ENCODE measurements at regions not wholly inside any gene's neighbourhood (a gene's known extent, or its start where the extent isn't known, plus 50 kb on each side); places are given as distances from the start of the nearest gene placed in this dataset.
"Not testable (repeated sequence)": the region's sequence is repeated elsewhere in the genome, so short reads cannot be mapped to it uniquely, and the experiment has no call there.

DNA sequence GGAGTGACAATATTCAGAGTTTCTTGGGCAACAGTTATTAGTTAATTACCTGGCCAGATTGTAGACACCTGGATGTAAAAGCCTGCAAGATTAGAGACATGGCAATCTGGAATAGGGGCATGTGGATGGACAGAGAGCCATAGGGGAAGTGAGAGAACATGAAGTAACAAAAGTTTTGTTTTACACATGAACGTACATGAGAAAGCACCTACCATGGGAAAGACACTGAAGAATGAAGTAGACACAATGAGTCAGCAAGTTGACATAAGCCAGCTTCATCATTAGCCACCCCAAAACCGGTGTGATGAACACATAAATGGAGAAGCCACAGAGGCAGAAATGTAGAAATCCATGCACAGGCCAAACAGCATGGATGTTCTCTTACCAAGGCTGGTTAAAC, 462.1 kb upstream of the C1orf87 start:
- no peak for DNase-seq (ENCODE audit: low spot score)

DNA sequence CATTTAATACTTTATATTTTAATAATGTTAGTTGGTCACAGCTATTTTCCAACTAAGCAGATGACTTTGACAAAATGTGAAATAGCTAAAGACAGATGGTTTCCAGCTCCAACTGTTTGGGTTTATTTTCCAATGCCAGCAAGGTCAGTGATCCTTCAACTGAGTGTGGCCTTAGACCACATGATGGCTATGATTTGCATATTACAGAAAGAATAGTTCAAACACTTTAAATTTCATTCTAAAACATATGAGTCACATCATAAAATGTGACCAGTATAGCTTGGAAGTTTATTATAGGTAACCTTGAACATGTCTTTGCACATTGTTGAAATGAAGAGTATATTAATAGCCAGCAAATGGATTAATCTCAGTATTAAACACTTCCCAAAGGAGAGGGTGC, 454.0 kb upstream of the C1orf87 start:
- DNase-seq (ENCODE audit: low spot score) = no peak

DNA sequence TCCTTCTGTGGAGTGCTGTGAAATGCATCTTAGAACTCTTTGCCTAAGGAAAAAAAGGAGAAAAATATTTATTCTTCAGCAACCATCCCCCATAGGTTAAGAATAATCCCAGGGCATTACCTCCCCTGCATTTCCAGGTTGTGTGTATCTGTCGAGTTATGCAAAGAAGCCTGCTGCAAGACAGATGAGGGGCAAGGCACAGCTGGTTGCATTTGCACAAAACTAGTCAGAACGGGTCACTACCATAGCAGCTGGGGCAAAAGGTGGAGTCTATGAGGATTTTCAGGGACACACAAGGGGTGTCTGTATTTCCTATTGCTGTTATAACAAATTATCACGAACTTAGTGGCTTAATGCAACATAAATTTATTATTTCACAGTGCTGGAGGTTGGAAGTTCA, 443.4 kb upstream of the C1orf87 start:
- DNase-seq (ENCODE audit: low spot score) = no peak

DNA sequence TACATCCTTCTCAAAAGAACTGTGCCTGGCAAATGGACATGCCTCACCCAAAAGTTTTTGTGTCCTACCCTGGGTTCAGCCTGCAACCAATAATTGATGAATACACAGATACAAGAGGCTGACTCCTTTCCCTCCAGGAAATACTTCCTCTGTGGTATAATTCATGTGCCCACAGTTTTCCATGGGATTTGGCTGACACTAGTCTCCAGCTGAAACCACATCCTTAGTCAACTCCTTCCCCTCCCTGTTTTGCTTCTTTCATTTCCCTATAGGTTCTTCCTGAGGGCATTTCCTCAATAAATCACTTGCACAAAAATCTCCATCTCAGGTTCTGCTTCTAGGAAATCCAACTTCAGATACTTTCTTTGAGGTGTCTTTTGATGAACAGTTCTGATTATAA, 436.6 kb upstream of the C1orf87 start:
- DNase-seq (ENCODE audit: low spot score) = no peak

DNA sequence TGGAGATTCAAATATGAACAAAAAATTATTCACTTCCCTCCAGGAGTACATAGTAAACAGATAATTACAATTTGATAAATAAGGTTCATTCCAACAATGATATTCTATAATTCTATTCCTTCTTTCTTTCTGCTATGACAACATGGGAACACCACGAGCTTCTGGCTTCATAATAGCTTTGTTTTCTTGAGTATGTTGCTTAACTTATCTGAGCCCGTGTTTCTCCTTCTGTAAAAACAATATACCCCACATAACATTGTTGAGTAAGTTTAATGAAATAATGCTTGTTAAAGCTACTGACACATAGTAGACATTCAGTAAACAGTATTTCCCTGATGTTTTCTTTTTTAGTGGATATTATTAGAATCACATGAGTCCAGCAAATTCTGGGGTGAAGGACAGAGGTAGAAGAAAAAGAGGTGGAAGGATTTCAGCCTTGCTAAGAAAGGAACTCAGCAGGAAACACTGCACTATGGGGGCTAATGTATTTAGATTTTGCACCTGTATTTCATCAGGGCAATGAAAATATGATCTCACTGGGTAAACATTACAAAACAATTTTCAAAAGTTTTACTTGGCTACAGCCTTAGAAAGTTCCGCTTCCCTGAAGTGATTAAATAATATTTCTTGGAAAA, 430.8 kb upstream of the C1orf87 start:
- no peak for DNase-seq (ENCODE audit: low spot score)

DNA sequence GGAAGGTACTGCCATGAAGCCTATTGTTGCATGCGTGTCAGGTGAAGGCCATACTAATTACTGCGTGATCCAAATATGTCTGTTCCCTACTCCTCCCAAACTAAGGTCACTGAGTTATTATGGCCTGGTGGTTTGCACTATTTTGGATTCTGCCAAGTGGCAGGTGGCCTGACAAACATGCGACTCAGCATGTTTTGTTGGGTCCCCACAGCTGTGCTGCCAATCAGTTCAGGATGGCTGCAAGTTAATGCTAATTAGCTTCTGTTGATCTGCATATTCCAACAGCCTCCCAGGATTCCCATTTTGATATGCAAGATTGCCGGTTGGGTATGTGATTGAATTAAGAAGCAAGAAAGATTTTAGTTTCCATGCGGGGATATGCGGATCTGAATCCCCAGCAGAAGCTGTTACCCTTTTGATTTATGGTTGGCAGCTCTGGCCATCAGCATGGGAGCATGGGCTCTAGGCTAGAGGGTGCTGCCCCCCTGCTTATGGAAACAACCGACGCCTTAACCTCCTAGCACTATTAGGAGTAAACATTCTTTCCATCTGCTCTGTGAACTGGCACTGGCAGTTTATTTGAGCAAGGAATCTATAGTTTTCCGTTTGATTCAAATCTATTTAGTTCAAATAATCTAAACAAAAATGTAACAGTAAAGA, 429.8 kb upstream of the C1orf87 start:
- DNase-seq (ENCODE audit: low spot score) = no peak

DNA sequence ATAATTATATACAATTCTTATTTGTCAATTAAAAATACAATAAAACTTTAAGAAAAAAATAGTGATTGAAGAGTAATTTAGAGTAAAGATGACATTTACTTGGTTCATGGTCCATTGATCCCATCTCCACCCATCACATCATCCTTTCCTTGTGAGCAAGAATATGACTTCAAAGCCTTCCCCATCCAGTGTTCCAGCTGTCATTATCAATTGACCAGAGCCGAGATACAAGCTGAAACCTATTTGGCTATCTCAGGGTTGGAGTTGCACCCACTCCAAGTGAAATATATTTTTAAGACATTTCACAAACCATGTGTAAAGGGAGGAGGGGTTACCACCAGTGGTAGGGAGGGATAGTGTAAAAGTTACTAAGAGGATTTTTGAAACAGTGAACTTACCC, 428.9 kb upstream of the C1orf87 start:
- no peak for DNase-seq (ENCODE audit: low spot score)

DNA sequence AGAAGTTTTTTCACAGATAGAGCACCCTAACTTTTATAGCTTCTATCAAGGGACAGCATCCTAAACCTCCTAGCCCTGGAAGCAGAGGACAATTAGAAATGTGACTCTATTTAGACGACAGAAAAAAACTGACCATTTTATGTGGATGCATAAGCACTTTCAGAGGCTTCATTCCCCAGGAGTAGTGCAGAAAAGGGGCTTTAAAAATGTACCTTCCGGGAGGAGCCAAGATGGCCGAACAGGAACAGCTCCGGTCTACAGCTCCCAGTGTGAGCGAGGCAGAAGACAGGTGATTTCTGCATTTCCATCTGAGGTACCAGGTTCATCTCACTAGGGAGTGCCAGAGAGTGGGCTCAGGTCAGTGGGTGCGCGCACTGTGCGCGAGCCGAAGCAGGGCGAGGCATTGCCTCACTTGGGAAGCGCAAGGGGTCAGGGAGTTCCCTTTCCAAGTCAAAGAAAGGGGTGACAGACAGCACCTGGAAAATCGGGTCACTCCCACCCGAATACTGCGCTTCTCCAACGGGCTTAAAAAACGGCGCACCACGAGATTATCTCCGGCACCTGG, 416.4 kb upstream of the C1orf87 start:
- DNase-seq (ENCODE audit: low spot score) = not testable (repeated sequence)

DNA sequence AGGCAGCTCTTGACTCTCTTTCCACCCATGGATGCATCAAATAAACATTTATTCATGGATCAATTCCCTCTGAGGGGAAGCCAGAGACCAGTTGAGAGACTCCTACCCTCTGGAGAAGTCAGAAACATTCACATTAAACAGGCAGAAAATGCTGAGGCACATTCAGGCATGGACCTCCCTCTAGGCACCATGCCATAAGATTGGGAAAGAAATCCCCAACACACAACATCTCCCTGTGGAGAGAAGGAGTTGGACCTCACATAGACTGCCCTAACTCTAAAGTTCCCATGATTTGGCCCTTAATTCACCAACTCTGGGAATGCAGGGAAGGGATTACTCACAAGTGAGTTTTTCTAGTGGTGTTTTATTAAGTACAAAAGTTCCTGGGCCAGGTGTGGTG, 415.3 kb upstream of the C1orf87 start:
- no peak for DNase-seq (ENCODE audit: low spot score)

DNA sequence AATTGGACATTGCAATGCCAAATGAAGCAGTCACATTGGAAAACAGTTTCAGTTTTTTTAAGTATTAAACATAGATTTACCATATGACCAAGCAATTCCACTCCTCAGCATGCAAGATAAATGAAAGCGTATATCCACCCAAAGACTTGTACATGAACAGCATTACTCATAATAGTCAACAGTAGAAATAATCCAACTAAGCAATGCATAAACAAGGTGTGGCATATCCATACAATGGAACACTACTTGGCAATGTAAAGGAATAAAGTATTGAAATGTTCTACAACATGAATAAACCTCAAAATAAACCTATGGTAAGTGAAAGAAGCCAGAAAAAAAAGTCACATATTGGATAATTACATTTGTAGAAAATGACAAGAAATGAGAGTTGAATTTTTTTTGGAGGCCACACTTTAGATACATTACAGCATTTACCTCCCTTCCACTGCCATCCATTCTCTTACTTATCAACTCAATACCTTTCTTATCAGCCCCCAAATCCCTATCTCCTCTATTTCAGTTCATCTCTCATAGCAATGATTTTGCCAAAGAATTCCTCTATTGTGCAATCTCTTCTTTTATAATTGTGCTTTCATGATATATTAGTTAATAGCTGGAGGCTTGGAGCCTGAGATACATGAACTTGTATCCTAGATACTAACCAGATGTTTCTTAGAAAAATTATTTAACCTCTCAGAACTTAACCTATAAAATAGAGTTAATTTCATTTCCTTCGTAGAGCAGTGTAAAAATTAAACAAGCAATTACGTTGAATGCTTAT, 414.2 kb upstream of the C1orf87 start:
- no peak for DNase-seq (ENCODE audit: low spot score)

DNA sequence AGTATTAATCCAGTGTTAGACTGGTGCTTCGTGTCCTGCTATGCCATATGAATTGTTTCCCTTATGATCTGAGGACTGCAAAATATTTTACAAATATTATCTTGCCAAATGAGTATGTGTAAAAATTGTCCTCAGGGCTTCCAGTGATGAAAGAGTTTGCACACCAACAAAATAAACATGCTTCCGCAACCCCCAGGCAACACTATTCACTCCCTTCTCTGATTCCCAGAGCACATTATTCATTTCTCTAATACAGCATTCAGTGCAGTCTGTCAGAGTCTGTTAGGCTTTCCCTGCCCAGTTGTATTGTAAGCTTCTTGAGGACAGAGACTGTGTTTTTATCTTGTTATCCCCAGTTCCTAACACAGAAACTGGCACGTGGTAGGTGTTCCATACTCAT, 409.9 kb upstream of the C1orf87 start:
- no peak for DNase-seq (ENCODE audit: low spot score)

DNA sequence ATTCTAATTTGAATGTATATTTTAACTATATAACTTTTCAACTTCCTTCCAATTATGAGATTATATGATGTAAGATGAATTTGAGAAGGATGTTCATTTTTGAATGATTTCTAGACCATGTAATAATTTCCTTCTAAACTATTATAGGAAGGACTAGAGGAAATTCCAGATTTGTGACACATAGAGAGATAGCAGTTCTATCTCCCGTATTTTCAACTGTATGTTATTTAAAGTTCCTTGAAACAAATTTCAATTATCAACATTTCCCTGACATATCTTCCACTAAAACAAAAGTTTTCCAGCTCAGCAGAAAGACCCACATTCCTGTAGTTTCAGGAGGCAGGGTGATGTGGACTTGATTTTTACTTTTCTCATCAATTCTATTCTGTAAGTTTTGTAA, 396.7 kb upstream of the C1orf87 start:
- DNase-seq (ENCODE audit: low spot score) = no peak

DNA sequence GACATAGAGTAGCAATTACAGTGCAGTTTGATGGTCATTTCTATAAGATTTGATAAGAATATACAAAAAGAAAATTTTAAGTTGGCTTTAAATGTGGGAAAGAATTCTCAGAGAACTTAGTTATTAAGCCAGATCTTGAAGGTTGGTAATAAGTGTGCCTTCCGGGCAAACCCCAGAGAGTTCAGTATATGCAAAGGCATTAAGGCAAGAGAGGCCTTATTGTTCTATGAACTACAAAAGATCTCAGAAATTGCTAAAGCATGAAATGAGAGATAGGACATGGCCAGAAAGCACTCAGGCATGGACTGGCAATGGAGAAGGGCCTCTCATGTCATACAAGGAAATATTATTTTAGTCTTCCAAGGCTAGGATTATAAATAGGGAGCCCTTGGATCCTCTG, 390.2 kb upstream of the C1orf87 start:
- DNase-seq (ENCODE audit: low spot score) = no peak

DNA sequence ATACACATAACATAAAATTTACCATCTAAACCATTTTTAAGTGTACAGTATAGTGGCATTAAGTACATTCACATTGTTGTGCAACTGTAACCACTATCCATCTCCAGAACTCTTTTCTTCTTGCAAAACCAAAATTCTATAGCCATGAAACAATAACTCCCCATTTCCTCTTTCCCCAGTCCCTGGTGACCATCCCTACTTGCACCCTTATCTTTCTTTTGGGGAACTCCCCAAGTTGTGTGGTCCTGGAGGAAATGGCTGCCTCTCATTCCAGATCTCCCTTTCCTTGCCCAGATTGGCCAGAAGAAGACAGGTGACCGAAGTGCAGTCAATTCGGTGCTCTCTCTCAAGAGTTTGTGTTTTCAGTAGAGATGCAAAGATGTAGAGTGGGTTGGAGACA, 389.6 kb upstream of the C1orf87 start:
- no peak for DNase-seq (ENCODE audit: low spot score)

DNA sequence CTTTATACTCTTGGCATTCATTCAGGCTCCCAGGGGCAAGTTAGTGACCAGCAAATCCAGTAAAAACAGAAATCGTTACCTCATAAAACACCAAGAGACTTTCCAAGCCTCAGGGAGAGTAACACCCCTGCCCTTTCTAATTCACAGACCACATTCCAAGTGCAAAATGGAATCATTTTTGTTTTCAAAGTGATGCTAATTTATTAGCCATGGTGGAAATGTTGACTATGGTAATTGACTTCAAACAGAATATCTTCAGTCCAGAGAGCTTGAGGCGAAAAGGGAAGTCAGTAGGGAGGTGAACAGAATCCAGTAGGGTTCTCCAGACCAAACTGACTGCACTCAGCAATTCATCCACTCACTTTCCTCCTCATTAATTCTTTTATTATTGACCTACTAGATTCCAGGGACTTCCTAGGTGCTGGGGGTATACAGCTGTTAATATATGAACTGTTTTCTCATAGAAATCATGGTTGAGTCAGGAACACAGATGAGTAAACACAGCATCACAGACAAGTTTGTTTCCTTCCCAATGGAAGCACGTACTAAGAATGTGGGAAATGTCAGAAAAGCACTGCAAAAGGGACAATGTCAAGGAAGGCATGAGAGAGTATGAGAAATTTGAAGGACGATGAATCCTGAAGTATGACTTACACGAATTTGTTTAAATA, 388.5 kb upstream of the C1orf87 start:
- DNase-seq (ENCODE audit: low spot score) = no peak

DNA sequence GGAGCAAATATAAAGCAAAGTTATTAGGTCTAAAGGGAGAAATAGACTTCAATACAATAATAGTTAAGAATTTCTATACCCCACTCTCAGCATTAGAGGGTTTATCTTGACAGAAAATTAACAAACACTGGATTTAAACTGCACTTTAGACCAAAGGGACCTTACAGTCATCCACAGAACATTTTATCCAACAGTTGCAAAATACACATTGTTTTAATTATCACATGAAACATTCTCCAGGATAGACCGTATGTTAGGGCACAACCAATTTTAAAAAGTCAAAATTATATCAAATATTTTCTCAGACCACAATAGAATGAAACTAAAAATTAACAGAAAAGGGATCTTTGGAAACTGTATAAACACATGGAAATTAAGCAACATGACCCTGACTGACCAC, 384.5 kb upstream of the C1orf87 start:
- DNase-seq (ENCODE audit: low spot score) = no peak

DNA sequence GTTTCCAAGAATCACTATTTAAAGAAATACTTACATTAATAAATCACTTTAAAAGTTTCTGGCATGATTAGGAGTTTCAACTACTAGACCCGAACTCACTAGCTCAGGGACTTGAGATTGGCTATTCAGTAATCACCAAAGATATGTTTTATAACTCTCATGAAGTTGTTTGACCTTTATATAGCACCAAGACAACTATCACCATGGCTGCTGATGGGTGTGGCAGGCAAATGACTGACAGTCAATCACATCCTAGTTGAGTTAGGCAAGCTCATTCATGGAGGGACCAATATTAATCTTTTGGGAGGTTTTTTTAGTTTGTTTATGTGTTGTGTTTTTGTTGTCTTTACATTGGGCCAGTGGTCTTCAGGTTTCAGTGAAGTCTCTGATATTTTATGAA, 376.3 kb upstream of the C1orf87 start:
- no peak for DNase-seq (ENCODE audit: low spot score)

DNA sequence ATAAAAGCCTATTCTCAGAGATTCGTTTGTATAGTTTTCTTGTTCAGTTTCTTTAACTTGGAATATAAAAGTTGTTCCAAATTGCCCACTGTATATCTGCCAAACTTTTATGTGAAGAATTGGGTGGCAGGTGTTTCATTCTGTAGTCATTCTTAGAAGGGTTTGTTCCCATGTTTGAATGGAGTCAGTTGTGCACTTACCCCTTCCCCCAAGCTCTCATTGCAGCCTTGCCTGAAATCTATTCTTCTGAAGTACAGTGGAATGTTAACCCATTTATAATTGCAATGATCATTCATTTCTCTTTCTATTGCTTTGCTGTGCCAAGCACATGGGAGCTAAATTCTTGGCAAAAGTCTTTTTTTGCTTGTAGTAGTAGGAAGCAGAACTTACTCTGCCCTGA, 375.3 kb upstream of the C1orf87 start:
- DNase-seq (ENCODE audit: low spot score) = no peak

DNA sequence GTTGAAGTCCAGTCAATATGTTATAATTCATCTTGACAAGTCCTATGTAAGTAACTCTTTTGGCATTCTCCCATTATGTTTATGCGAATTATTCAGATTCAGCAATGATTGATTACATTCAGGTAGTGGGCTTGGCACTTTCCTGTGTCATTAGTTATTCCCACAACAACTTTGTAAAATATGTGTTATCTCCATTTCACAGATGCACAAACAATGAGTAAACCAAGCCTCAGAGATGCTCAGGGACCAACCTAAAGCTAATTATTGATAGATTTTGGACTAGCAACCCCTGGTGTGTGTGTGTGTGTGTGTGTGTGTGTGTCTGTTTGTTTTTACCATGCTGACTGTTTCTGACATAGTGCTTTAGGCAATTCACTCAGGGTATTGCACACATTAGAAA, 371.1 kb upstream of the C1orf87 start:
- DNase-seq (ENCODE audit: low spot score) = no peak

DNA sequence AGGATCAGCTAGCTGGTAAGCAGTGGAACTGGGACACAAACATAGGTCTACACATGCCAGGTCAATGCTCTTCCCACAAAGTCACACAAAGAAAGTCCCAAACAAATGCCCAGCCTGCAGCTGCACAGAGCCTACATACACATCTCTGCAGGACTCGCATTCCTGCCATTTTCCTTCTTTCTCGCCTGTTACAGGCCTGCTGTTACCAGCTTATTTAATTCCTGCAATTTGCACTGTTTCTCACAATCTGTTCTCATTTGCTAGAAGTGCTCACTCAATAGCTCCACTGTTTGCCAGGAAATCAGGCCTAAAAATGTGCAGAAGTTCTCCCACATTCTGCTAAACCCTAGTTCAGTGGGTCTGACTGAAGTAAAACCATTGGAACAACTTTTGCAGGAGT, 362.6 kb upstream of the C1orf87 start:
- DNase-seq (ENCODE audit: low spot score) = no peak

DNA sequence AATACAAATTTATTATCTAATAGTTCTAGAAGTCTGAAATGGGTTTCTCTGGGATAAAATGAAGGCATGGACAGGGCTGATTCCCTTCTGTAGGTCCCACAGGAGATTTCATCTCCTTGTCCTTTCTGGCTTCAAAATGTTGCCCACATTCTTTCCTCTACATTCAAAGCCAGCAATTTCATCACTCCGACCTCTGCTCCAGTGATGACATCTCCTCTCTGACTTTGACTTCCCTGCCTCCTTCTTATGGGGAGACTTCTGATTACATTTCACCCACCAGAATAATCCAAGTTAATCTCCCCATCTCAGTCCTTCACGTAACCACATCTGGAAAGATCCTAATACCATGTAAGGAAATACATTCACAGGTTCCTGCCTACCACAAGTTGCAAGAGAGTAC, 358.0 kb upstream of the C1orf87 start:
- no peak for DNase-seq (ENCODE audit: low spot score)

DNA sequence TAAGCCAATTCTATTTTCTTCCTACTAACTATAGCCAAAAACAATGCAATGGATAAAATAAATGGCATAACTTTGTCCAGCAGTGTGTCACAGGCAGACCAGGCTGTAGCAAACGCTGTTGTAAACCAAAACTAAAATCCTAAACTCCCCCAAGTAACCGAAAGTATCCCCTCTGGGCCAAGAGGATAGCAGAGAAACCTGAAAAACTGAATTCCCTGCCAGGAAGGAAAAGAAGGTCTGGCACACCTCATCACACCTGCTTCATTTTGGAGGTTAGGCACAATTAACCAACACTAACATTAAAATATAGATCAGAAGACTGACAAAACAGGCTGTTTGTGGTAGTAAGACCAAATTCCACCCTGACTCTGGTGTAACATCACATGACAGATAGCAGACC, 356.8 kb upstream of the C1orf87 start:
- DNase-seq (ENCODE audit: low spot score) = no peak

DNA sequence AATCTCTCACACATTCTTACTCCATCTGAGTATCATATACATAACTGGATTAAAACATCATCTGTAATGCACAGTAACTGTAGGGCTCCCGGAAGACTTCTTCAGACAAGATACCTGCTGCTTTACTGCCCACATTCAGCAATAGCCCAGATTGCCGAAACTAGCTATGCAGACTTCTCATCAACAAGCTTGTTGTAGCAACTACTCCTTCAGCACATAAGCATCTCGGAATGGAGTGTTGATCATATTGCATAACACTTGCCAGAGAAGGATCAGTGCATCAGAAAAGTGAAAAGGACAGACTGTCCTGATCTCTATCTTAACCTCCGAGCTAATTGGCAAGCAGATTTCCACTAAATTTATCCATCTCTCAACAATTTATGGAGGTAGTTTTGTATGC, 354.6 kb upstream of the C1orf87 start:
- no peak for DNase-seq (ENCODE audit: low spot score)

Measured in activated CD4-positive, alpha-beta T cell treated with anti-CD3 and anti-CD28 coated beads, Interleukin-2, Interleukin-4, amounts not matched to agents 100 ng/mL and 50 ng/mL, durations not matched to agents 16 hours and 8 hours (primary cell).